ENCODE measurements at regions not wholly inside any gene's neighbourhood (a gene's known extent, or its start where the extent isn't known, plus 50 kb on each side); places are given as distances from the start of the nearest gene placed in this dataset.

GRCh38 chr5:115033861-115034260 lies 135.8 kb downstream of the TRIM36 start:
- no peak for TF ChIP-seq CTCF (IDR thresholded peaks at IDR 0.05)
- TF ChIP-seq POLR2A (IDR thresholded peaks at IDR 0.05), result no peak

All from breast epithelium (tissue), 3 donors.